Jurkat, Clone E6-1 (cell line): ENCODE measurements at regions not wholly inside any gene's neighbourhood (a gene's known extent, or its start where the extent isn't known, plus 50 kb on each side); places are given as distances from the start of the nearest gene placed in this dataset.
A peak's percentile ranks its signal among the peaks of the same experiment; 100 is the strongest.
"Not testable (repeated sequence)": the region's sequence is repeated elsewhere in the genome, so short reads cannot be mapped to it uniquely, and the experiment has no call there.

Experiments
- DNase-seq: peaks from one replicate; pipeline ENCODE4 v3.0.0-alpha.2; 2011; ENCODE audit warnings: low read depth, low spot score
- H3K4me3 ChIP-seq: 2 replicates; pipeline ENCODE4 v1.5.1; 2011; ENCODE audit warnings: mild to moderate bottlenecking, low read length, control low read depth, moderate library complexity

DNA sequence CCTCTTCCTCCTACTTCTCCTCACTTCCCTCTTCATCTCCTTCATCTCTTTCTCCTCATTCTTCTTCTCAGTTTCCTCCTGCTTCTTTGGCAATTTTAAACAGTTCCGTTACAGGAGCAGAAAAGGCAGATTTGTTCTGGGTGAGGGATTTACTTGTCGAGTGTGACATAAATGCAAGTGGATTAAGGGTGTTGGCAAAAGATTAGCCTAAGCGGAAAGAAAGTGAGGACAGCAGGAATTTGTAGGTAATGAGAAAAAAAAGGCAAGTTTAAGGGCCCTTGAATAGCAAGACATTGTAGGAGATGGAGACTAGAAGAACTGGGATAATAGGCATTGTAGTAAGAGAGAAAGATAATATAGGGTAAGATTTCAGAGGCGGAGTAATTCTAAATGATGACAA lies 841.6 kb downstream of the RAPGEF2 start:
- no peak for DNase-seq
- no peak overlapping the region for H3K4me3 ChIP-seq

DNA sequence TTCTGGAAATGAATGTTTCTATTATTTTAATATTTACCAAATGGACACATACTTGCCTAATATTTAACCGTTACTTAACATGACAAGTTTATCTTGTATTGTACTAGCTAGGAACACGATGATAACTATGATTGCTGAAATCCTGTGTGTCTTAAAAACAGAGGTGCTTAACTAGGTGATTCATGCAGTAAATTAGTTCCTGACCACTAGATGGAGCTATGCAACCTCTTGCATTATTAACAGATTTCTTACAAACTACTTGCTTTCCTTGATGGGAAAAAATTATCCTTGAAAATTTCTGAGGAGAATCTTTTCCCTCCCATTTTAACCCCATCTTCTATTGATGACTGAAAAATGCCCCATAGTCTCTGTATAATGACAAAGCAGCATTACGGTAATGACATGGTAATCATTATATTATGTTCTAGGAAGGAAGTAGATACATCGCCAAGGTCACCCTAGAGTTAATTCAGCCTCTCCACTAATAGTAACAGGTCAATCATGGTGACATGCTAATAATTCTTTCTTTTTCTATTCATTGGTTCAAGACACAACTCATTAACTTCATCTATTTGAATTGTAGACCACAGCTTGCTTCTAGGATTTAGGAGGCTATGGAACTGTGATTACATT lies 844.2 kb downstream of the RAPGEF2 start:
- no peak overlapping the region for H3K4me3 ChIP-seq
- peak; percentile 62 for DNase-seq

DNA sequence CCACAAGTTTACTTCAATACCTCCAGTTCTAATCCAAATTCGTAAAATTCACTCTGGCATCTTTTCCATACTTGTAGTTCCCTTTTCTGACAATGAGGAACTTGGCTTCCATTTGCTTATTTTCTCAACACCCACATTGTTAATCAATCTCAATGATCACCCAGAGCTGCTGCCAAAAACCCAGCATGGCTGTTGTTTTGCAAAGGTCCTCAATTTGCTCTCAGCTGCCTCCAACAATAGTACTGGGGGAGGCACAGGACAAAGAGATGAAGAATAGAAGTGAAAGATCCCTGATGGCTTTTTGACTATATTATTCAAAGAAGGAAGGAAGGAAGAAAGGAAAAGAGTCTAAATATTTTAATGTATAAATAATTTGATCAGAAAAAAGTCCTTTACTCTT lies 847.8 kb downstream of the RAPGEF2 start:
- DNase-seq = no peak
- no peak overlapping the region for H3K4me3 ChIP-seq

DNA sequence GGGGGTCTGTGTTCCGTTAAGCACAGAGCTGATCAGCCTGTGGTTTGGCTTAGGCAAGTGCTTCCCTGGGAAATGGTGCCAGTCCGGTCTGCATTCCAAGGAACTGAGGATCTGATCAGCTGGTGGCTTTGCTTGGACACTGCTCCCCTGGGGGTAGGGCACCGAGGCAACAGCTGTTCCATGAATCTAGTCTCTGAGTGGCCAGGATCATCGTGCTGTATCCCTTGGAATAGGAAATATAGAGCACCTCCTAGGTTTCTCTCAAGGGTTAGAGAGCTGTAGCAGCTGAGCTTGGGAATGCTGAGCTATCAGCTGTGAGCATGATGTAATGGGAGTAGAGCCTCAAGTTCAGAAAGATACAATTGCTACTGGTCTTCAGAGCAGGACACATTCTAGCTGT lies 863.9 kb downstream of the RAPGEF2 start:
- DNase-seq = no peak
- no peak overlapping the region for H3K4me3 ChIP-seq

DNA sequence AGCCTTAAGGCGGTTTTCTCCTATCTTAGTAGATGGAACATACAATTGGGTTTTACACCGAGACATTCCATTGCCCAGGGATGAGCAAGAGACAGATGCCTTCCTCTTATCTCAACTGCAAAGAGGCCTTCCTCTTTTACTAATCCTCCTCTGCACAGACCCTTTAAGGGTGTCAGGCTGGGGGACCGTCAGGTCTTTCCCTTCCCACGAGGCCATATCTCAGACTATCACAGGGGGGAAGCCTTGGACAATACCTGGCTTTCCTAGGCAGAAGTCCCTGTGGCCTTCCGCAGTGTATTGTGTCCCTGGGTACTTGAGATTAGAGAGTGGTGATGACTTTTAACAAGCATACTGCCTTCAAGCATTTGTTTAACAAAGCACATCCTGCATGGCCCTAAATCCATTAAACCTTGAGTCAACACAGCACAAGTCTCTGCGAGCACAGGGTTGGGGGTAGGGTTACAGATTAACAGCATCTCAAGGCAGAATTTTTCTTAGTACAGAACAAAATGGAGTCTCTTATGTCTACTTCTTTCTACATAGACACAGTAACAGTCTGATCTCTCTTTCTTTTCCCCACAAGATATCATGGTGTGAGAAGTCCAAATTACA lies 874.1 kb downstream of the RAPGEF2 start:
- not testable (repeated sequence) for DNase-seq, H3K4me3 ChIP-seq

DNA sequence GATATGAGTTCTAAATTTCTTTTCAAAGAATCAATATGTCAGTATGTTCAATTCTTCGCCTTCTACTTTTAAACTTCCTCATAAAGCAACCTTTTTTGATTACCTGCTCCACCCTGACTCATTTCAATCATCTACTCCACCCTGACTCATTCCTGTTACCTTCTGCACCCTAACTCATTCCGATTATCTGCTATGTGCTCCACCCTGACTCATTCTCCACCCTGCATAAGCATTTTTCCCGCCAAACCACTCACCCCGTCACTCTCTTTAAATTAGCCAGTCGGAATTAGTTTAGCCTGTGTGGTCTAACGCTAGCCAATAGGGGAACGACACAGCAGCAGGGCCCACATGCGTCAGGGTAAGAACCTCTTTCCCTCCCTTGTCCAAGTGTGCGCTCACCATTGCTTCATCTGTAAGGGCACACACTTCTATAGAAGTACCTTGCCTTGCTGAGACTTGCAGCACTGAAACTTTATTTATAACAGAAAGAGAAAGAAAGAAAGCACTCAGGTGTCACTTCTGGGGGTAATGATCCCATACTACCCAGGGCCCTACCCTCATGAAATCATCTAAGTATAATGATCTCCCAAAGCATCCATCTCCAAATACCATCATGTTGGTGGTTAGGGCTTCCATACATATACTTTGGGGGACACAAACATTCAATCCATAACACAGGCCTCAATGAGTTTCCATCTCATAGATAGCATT lies 875.2 kb downstream of the RAPGEF2 start:
- no peak overlapping the region for H3K4me3 ChIP-seq
- DNase-seq = no peak

DNA sequence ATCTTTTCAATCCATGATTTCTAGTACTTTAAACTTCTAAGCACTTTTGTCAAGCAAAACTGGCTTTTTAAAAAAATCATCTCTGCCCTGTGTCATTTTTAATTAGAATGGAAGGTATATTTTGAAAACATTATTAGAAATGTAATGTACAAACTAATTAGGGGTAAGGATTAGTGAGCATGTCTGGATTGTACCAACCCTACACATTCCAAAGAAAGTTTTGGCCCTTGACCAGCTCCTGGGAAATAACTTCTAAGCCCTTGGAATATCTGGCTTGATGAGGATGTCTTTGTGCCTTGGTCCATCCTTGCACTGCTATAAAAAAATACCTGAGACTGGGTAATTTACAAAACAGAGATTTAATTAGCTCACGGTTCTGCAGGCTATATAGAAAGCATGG lies 876.5 kb downstream of the RAPGEF2 start:
- no peak for DNase-seq
- H3K4me3 ChIP-seq = no peak overlapping the region

DNA sequence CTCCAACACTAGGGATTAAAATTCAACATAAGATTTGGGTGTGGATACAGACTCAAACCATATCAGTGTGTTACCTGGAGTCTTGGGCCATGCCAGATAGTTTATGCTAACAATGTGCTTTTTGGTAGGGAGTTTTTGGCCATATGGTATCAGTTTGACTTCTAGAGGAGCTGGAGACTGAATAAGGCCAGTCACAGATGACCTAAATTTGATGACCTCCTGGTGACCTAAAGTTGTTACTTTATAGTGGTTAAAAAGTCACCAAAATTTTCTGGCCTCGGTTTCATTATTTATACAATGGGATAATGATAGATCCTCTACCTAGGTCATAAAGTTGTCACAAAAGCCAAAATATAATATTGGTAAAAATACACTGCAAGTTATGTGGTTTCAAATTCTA lies 877.1 kb downstream of the RAPGEF2 start:
- H3K4me3 ChIP-seq = no peak overlapping the region
- no peak for DNase-seq

DNA sequence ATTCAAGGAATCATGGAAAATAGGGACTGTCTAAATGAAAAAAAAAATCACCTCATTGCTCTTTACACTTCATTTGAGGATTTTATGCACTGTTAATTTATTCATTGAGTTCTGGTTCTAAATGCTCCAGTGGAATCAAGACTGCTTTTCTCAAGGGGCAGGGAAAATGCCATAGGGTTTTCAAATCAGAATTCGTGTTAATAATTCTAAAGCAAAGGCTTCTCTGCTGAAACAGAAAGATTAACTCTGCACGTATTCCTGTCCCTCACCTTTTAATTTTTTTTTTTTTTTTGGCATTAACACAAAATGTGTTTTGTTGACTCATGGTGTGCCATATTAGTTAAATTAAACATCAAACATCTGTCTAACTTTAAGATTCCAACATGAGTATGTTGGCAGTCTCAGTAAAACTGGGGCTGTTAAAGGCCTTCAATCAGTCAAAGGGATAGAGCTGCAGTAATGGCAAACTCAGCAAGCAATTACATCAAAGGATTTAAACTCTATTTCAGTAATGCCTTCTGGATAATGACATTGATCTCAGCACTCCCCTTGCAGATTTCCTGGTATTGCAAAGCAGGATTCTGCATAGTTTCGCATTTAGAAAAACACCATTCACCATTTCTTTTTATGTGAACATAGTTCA lies 878.1 kb downstream of the RAPGEF2 start:
- no peak for DNase-seq
- H3K4me3 ChIP-seq = no peak overlapping the region

DNA sequence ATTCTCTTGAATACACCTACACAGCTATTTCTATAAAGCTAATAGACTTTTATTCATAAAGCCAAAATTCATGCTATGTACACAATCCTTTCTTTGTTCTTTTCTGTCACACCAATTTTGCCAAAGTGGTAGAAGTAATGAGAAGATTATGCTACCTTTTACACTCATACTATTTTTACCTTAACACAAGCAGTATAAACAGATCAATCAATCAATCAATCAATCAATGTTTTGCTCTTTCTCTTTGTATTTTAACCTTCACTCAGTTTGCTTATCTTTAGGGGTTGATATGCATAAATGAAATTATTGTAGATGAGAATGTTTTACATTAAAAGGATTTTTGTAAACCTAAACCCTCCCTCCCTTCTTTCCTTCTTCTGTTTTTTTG lies 878.6 kb downstream of the RAPGEF2 start:
- H3K4me3 ChIP-seq = no peak overlapping the region
- DNase-seq = no peak

DNA sequence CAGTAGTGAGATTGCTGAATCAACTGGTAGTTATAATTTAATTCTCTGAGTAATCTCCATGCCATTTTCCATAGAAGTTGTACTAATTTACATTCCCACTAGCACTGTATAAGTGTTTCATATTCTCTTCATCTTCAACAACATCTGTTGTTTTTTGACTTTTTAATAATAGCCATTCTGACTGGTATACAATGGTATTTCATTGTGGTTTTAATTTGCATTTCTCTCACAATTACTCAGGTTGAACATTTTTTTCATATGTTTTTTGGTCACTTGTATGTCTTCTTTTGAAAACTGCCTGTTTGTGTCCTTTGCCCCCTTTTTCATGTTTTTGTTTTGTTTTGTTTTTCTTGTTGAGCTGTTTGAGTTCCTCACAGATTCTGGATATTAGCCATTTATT lies 880.2 kb downstream of the RAPGEF2 start:
- no peak for DNase-seq
- H3K4me3 ChIP-seq = no peak overlapping the region

DNA sequence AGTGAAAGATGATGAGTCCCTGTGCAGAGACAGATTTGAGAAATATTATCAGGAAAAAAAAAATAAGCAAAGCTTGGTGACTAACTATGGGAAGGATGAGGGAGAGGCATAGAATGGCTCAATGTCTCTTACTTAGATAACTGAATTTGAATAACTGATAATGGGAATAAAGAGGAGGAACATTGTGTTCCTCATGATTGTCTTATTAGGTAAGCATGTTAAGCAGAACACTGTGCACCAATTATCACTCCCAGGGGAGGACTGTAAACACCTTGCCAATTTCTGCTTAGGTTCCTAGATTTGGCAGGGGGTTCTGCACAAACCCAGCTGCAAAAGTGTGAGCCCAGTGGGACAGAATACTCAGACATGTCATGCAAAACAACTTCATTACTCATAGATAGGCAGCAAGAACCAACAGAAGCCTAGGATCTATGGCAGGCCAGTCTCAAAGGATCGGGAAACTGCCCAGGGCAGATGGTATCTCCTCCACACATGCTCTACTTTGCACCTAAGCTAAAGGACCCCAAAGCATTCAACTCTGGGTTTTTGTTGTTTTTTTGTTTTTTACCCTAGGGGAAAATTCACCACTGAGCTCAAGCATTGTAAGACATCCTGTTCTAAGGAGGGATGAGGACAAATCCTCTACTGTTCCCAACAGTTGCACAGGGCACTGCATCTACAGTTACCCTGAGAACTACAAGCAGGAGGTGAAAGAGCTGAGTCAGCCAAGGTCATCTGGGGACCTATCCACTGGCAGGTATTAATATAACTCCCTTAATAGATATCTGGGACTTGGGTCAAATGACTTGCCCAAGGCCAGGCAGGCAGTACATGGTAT lies 907.0 kb downstream of the RAPGEF2 start:
- no peak overlapping the region for H3K4me3 ChIP-seq
- DNase-seq = no peak

DNA sequence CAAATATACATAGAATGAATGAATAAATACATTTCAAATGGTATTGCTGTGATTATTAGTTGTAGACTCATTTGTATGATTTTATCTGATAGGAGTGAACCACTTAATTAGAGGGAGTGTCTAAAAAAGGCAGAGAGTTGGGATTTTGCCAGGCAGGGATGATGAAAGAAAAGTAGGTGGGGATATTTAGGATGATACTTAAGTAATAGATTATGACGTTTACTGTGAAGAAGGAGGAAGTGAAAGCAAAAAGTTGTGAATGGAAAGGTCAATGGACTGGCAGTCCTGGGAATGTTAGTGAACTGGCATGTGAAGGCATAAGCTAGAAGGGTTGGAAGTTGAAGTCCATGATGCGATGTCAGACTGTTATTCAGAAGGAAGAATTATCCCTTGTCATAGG lies 917.1 kb downstream of the RAPGEF2 start:
- no peak overlapping the region for H3K4me3 ChIP-seq
- DNase-seq = no peak

DNA sequence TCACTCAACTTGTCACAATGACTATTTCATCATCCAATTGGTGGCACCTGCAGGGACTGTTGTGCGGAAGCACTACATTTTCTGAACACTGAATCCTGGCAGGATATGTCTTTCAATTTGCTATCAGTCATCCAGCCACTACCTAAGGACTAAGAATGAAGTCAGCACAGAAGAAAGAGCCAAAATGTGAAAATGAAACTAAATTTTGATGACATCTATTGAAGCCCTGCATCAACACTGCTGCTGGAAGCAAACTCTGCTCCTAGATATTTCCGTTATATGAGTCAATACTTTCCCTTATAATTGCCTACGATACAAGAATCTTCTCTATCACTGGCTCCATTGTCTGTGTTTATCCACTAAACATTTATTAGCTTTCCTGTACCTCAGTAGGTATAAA lies 917.9 kb downstream of the RAPGEF2 start:
- DNase-seq = no peak
- H3K4me3 ChIP-seq = no peak overlapping the region

DNA sequence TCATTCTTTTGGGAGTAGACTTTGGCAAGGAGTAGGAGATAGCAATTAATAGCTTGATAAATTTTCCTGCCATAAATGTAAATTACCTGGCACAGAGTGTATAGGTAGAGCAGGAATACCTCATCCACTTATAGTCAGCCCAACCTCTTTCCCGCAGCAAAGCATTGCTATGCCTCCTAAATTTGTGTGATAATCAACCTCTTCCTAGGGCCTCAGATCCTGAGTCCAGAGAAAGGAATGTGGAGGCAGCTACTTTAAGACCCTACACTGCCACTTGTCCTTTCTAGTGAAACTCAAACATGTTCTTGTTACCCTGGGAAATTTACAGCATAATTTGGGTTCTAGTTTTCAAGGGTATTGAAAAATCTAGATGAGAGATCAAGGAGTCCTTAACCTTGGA lies 919.0 kb downstream of the RAPGEF2 start:
- no peak for DNase-seq
- H3K4me3 ChIP-seq = no peak overlapping the region

DNA sequence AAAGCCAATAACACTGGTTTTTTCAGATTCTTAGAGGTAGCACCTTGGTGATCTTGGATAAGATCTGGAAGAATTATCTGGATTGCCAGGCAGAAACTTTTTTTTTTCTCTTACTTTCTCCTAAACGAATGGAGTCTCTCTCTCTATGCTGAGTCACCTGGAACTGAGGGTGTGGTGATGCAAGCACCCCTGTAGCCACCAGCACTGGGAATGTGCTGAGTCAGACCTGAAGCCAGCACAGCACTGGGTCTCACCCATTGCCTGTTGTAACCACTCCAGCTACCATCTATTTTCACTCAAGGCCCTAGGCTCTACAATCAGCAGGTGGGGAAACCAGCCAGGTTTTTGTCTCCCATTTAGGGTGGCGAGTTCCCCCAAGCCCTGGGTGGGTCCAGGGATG lies 923.8 kb downstream of the RAPGEF2 start:
- no peak for DNase-seq

DNA sequence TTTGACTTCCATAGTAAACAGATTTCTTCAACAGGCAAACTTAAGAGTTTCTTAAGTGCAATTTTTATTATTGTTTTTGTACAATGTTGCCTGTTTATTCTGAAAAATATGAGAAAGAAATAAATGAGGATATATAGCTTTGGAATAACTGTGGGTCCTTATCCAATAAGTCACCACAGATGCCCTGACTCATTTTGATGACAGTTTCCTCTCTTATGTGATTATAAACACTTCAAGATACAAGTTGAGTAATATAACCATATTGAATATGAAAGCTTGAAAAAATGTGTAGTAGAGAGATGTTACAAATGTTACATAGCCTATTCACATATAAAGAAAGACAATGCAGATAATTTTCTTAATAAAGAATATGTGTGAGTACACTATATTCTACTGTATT lies 931.6 kb downstream of the RAPGEF2 start:
- H3K4me3 ChIP-seq = no peak overlapping the region
- no peak for DNase-seq

More for the DNA sequence above, 923.8 kb downstream of the RAPGEF2 start:
- no peak overlapping the region for H3K4me3 ChIP-seq

DNA sequence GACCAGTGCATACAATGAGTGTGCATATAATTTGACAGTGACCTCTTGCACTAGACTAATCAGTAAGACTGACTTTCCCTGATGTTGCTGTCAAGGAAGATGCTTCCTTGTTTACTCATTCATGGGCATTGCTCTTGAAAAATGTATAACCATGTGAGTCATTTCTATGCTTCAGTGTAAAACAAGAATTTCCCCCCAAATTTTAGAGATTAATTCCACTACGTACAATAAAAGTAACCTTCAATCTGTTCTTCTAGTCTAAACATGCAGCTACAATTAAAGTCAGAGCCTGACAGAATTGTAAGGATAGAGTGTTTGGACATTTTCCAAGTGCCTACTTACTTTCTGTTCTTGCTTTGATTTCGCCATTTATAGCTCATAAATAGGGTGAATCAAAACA lies 935.7 kb downstream of the RAPGEF2 start:
- DNase-seq = no peak

DNA sequence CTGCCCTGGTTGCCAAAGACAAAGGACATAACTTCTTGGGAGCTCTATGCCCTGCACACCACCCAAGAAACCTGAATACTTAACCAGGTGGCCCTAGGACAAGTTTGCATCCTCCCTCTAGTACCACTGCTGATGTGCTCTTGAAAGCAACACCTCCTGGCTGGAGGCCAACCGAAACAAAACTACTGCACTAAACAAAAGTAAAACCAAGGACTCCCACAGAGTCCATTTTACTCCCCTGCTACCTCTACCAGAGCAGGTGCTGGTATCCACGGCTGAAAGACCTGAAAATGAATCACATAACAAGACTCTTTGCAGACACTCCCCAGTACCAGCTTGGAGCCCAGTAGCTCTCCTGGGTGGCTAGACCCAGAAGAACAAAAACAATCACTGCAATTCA lies 941.8 kb downstream of the RAPGEF2 start:
- DNase-seq = no peak
- no peak overlapping the region for H3K4me3 ChIP-seq

More for the DNA sequence above, 935.7 kb downstream of the RAPGEF2 start:
- H3K4me3 ChIP-seq = no peak overlapping the region
